Progenitor cell of endocrine pancreas (in vitro differentiated cells): ENCODE measurements at regions not wholly inside any gene's neighbourhood (a gene's known extent, or its start where the extent isn't known, plus 50 kb on each side); places are given as distances from the start of the nearest gene placed in this dataset.

Source experiments
- DNase-seq: peaks from one replicate; pipeline ENCODE4 v3.0.0; 2021; ENCODE audit warnings: low spot score; ENCODE audit not compliant: unreplicated experiment
- H3K27ac Mint-ChIP-seq: 2 replicates; pipeline ENCODE4 v1.8.0; 2021; ENCODE audit warnings: mild to moderate bottlenecking, moderate library complexity, mixed read lengths
- H3K27me3 Mint-ChIP-seq: 2 replicates; pipeline ENCODE4 v1.8.0; 2021; ENCODE audit warnings: mixed read lengths
- H3K36me3 Mint-ChIP-seq: 2 replicates; pipeline ENCODE4 v1.8.0; 2022; ENCODE audit warnings: mixed read lengths; ENCODE audit not compliant: insufficient read depth
- H3K4me1 Mint-ChIP-seq: 2 replicates; pipeline ENCODE4 v1.8.0; 2021; ENCODE audit warnings: low read depth, mixed read lengths
- H3K4me3 Mint-ChIP-seq: 2 replicates; pipeline ENCODE4 v1.8.0; 2021; ENCODE audit warnings: low read depth, mild to moderate bottlenecking, moderate library complexity, mixed read lengths
- H3K9me3 Mint-ChIP-seq: 2 replicates; pipeline ENCODE4 v1.8.0; 2021; ENCODE audit warnings: low read depth, mixed read lengths
- CTCF ChIP-seq: fragments of 200-600 bp; sonication (generic); IDR thresholded peaks from one replicate; pipeline ENCODE4 v1.5.0; 2021; ENCODE audit warnings: antibody characterized with exemption, mild to moderate bottlenecking; ENCODE audit not compliant: unreplicated experiment

- Mint-ChIP-seq H3K4me1 (no peaks in the 10 kb centered on the region), H3K27me3 (no peaks in the 10 kb centered on the region), H3K36me3 (no peaks in the 10 kb centered on the region), H3K27ac (no peak overlapping the region), H3K4me3 (no peak overlapping the region), H3K9me3 (no peaks in the 10 kb centered on the region)
- DNase-seq = no peak
- no peak for TF ChIP-seq CTCF
Measured at GRCh38 chr1:244252211-244252610, 199.5 kb downstream of the ADSS2 start.

GRCh38 chr1:244254467-244254866, 197.2 kb downstream of the ADSS2 start:
- Mint-ChIP-seq H3K27ac (no peak overlapping the region), H3K27me3 (no peaks in the 10 kb centered on the region), H3K4me3 (no peak overlapping the region), H3K36me3 (no peaks in the 10 kb centered on the region), H3K9me3 (no peaks in the 10 kb centered on the region), H3K4me1 (no peaks in the 10 kb centered on the region)
- no peak for DNase-seq
- TF ChIP-seq CTCF = no peak

GRCh38 chr1:244255426-244255965, 196.2 kb downstream of the ADSS2 start:
- Mint-ChIP-seq H3K4me3 (no peak overlapping the region), H3K27ac (no peak overlapping the region), H3K4me1 (no peaks in the 10 kb centered on the region), H3K36me3 (no peaks in the 10 kb centered on the region), H3K9me3 (no peaks in the 10 kb centered on the region), H3K27me3 (no peaks in the 10 kb centered on the region)
- no peak for TF ChIP-seq CTCF
- no peak for DNase-seq

GRCh38 chr1:244256086-244256676, 195.5 kb downstream of the ADSS2 start:
- H3K9me3 Mint-ChIP-seq = no peaks in the 10 kb centered on the region
- no peak for DNase-seq
- no peaks in the 10 kb centered on the region for H3K4me1 Mint-ChIP-seq
- H3K36me3 Mint-ChIP-seq = no peaks in the 10 kb centered on the region
- H3K27me3 Mint-ChIP-seq = no peaks in the 10 kb centered on the region
- TF ChIP-seq CTCF = no peak
- no peak overlapping the region for H3K4me3 Mint-ChIP-seq
- H3K27ac Mint-ChIP-seq = no peak overlapping the region

- peaks cover 9% of the 10 kb centered on the region for H3K27me3 Mint-ChIP-seq
- no peaks in the 10 kb centered on the region for H3K4me1 Mint-ChIP-seq
- H3K36me3 Mint-ChIP-seq = no peaks in the 10 kb centered on the region
- no peaks in the 10 kb centered on the region for H3K9me3 Mint-ChIP-seq
- no peak overlapping the region for H3K4me3 Mint-ChIP-seq
- no peak overlapping the region for H3K27ac Mint-ChIP-seq
- DNase-seq = no peak
- no peak for TF ChIP-seq CTCF
Measured at GRCh38 chr1:244264163-244264562, 187.5 kb downstream of the ADSS2 start.
